Globus pallidus (tissue), 1 donor: ENCODE measurements at regions not wholly inside any gene's neighbourhood (a gene's known extent, or its start where the extent isn't known, plus 50 kb on each side); places are given as distances from the start of the nearest gene placed in this dataset.
"Not testable (repeated sequence)": the region's sequence is repeated elsewhere in the genome, so short reads cannot be mapped to it uniquely, and the experiment has no call there.

Source experiments
- DNase-seq: peaks from one replicate; pipeline ENCODE4 v3.0.0-alpha.2; 2015; ENCODE audit warnings: low spot score

DNA sequence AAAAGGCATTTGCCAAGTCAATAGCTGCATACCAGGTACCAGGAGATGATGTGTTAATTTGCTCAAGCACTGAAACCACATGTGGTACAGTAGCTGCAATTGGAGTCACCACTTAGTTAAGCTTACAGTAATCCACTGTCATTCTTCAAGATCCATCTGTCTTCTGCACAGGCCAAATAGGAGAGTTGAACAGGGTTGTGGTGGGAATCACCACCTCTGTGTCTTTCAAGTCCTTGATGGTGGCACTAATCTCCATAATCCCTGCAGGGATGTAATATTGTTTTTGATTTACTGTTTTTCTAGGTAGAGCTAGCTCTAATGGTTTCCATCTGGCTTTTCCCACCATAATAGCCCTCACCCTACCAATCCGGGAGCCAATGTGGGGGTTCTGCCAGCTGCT is 91.9 kb downstream of the FCRL5 start:
- DNase-seq: no peak

DNA sequence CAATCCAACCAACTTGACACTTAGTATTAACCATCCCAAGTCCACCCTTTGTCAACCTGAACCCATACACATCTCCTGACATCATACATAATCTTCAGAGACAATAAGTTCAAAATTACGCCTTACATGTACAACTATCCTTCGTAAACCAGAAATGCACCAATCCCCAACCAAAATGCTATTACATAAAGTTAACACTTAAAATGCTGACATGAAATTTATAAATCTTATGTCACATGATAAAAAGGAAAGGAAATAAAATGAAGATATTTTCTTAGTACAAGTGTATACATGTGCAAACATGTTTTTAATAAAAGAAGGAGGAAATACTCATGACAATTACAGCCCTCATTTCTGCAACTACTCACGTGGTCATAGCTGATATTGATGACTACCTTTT is 95.0 kb downstream of the FCRL5 start:
- no peak for DNase-seq

DNA sequence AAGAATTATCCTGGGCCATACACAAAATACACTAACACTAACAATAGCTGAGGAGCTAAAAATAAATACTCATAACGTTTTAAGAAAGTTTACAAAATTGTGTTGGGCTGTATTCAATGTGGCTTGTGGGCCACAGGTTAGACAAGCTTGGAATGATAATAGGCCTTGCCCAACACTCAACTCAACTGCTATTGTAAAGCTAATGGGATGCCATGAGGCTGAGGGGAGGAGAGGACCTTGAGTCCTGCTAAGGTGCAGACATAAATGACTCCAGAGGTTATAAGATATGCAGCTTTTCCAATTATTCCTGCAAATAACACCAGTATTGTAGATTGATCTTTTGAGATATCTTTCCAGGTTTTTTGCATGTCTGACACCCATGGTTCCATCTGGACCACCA is 97.0 kb downstream of the FCRL5 start:
- no peak for DNase-seq

DNA sequence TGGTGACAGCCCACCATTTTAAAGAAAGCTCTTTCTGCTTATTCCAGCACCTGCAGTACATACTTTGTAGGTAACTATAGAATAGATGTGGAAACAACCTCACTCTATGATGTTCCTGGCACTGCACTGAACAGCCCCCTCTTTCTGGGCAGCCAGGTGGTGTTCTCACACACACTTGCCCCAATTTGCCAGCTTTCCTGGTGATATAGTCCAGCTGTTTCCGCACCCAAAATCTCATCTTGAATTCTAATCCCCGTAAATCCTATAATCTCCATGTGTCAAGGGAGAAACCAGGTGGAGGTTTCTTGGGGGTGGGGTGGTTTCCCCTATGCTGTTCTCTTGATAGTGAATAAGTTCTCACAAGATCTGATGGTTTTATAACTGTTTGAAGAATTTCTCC is 102.2 kb downstream of the FCRL5 start:
- no peak for DNase-seq

DNA sequence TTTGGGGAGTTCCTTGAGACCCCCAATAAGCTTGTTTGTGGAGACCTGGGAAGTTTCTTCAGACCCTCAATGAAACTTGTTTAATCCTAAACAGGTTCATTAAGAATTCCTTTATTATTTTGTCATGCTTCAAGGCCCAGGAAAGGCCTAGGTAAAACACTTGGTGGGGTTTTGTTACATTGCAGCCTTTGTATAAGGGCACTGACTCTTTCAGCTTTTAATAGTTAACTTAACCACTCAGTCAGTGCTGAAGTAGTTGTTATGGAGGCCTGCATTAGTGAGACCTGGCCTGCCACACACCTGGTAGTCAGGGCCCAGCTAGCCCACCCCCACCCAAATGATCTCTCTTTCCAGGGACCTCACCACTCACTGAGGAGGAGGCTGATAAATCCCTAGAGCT is 103.7 kb downstream of the FCRL5 start:
- no peak for DNase-seq

DNA sequence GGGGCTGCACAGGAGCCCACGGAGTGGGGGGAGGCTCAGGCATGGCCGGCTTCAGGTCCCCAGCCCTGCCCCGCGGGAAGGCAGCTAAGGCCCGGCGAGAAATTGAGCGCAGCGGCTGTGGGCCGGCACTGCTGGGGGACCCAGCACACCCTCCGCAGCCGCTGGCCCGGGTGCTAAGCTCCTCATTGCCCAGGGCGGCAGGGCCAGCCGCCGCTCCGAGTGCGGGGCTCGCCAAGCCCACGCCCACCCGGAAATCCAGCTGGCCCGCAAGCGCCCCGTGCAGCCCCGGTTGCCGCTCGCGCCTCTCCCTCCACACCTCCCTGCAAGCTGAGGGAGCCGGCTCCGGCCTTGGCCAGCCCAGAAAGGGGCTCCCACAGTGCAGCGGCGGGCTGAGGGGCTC is 106.0 kb downstream of the FCRL5 start:
- not testable (repeated sequence) for DNase-seq

DNA sequence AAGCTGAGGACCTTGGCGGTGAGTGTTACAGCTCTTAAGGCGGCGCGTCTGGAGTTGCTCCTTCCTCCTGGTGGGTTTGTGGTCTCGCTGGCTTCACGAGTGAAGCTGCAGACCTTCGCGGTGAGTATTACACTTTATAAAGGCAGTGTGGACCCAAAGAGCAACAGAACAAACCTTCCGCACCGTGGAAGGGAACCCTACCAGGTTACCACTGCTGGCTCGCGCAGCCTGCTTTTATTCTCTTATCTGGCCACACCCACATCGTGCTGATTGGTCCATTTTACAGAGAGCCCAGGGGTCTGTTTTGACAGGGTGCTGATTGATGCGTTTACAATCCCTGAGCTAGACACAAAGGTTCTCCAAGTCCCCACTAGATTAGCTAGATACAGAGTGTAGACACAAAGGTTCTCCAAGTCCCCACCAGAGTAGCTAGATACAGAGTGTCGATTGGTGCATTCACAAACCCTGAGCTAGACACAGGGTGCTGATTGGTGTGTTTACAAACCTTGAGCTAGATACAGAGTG is 106.6 kb downstream of the FCRL5 start:
- DNase-seq: not testable (repeated sequence)

DNA sequence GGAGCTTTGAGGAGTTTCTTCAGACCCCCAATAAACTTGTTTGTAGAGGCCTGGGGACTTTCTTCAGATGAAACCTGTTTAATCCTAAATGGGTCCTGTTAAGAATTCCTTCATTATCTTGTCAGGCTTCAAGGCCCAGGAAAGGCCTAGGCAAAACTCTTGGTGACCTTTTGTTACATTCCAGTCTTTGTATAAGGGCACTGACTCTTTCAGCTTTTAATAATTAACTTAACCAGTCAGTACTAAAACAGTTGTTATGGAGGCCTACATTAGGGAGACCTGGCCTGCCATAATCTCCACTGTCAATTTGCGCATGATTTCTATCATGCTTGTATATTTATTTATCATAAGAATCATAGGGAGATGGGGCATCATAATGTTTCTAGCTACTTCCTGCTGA is 110.2 kb downstream of the FCRL5 start:
- DNase-seq: no peak

DNA sequence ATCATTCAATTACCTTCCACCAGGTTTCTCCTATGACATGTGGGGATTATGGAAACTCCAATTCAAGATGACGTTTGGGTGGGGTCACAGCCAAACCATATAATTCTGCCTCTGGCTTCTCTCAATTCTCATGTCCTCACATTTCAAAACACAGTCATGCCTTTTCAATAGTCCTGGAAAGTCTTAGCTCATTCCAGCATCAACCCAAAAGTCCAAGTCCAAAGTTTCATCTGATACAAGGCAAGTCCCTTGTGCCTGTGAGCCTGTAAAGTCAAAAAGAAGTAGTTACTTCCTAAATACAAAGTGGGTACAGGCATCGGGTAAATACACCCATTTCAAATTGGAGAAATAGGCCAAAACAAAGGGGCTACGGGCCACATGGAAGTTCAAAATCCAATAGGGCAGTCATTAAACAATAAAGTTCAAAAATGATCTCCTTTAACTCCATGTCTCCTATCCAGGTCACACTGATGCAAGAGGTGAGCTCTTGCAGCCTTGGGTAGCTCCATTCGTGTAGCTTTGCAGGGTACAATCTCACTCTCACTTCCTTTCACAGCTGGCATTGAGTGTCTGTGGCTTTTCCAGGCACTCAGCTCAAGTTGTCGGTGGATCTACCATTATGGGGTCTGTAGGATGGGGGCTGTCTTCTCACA is 112.9 kb downstream of the FCRL5 start:
- no peak for DNase-seq

DNA sequence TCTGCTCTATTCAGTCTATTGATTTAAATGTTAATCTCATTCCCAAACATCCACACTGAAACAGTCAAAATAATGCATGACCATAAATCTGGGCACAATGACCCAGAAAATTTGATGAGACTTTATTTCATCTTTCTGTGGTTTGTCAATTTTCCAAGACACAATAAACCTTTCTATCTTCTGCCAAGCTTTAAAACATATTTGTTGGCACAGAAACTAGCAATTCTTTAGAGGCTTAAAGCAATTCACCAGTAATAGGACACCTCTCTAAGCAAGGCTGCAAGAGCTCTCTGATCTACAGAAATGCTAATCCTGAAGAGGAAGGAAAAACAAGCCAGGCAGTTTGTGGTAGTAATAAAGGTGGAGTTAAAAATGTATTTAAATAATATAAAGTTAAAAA is 113.7 kb downstream of the FCRL5 start:
- no peak for DNase-seq

DNA sequence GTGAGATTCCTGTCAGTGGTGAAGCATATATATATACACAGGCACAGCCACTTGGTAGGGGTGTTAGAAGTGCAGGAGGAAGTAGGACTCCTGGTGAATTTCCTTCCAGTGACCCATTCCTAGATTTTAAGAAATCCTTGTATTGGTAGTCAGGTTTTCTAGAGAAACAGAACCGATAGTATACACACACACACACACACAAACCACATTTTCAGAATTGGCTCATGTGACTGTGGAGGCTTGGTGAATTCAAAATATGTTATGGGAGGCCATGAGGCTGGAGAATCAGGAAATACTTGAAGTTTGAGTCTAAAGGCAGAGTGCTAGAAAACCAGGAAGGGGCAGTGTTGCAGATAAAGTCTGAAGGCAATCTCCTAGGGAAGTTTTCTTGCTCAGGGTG is 114.2 kb downstream of the FCRL5 start:
- no peak for DNase-seq

DNA sequence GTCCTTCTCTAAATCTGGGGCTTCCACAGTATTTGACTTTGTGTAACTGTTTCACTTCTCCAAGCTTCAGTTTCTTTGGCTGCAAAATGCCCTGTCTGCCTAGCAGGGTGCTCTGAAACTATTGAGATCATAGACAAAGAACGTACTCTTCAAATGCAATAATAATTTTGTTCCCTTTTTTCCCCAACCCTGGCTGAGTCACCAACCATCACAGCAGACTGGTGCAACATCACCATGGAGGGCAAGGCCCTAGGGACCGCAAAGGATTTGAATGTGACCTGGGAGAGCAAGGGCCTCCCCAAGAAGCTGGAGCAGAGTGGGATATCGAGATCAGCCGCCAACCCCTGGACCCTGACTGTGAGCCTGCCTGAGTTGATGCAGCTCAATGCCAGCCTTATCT is 115.0 kb downstream of the FCRL5 start:
- DNase-seq: no peak

DNA sequence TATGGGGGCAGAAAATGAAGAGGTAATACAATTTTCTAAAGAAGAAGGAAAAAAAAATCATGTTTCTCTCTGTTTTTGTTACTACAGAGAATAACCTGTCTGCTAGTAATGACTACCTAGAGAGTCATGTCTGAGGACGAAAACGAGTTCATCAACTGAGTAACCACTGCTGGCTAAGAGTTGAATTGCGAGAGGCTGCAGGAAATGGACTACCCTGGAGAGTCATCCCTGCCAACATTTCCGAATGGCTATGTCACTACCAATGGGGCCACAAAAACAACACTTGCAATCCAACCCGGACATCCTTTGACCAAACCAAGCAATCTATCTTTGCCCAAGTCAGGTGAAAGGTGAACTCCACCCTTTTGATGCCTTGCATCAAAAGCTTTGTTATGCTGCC is 120.6 kb downstream of the FCRL5 start:
- DNase-seq: no peak

DNA sequence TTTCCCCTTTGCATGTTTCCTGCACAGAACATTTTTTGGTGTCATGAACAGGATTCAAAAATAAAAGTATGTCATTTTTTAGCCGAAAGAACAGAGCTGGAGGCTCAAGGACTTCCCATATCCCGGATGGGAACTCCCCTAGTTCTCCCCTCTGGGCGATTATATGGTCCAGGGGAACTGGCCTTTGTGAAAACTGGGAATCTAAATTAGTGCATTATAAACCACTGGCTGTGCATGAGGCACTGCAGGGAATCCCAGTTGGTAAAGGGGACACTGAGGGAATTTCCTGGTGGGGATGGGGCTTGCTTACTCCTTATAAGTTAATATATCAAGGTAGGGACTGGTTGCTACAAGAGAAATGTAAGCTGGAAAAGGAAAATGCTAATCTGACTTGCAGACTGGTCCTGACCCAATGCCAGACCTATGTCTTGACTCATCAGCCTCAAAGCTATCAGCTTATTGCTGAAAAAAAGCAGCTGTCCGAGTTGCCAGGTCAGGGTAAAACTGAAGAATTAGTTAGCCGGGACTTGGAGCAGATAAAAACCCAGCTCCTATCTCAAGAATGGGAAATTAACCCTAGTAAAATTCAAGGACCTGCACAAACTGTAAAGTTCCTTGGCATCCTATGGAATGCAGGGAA is 122.6 kb downstream of the FCRL5 start:
- no peak for DNase-seq

DNA sequence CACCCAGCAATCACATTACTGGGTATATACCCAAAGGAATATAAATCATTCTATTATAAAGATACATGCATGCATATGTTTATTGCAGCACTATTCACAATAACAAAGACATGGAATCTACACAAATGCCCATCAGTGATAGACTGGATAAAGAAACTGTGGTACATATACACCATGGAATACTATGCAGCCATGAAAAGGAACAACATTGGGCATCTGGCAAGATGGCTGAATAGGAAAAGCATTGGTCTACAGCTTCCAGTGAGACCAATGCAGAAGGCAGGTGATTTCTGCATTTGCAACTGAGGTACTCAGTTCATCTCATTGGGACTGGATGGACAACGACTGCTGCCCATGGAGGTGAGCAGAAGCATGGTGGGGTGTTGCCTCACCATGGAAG is 128.6 kb downstream of the FCRL5 start:
- DNase-seq: not testable (repeated sequence)

DNA sequence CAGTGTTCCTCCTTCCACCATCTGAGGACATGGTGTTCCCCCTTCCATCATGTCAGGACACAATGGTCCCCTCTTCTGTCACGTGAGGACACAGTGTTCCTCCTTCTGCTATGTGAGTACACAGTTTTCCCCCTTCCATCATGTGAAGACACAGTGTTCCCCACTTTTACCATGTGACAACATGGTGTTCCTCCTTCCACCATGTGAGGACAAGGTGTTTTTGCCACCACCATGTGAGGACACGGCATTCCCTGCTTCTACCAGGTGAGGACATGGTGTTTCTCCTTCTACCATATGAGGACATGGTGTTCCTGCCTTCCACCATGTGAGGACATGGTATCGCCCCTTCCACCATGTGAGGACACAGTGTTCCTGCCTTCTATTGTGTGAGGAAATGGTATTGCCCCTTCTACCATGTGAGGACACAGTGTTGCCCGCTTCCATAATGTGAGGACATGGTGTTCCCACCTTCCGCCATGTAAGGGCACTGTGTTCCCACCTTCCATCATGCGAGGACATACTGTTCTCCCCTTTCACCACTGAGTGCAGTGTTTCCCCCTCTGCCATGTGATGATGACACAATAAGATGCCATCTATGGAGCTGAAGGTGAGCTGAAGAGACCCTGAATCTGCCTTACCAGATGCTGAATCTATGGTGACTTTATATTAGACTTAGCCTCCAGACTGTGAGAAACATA is 132.3 kb downstream of the FCRL5 start:
- DNase-seq: no peak

DNA sequence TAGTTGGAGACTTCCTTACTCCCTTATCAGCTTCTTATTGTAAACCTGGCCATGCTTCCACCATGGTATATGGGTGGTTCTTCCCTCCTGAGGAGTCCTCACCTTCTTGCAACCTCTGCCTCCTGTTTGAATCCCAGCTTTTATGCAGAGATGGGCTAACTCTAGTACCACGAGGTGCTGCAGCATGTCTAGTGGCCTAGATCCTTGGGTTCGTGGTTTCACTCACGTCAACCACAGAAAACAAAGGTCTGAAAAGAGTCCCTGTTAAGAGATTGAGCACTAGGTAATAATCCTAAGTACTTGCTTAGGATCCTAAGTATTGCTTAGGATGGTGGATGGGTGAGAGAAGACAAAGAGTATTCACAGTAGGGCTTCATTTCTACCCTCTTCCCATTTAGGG is 133.7 kb downstream of the FCRL5 start:
- no peak for DNase-seq

DNA sequence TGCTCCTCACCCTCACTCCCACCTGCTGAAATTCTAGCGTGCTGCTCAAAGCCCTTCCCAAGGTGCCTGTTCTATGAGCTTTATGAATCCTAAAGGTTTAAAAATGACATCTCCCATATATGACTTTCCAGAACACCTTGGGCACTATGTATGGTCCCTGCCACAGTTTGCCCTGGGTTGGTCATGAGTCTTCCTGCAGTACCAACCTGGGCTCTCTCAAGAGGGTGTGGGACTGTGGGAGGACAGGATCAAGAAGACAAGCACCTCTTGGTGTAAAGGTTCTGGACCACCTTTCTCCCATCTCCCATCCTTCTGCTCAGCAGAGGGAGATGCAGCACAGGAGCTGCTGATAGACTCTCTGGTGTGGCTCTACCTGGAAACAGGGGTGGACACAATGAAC is 134.1 kb downstream of the FCRL5 start:
- no peak for DNase-seq

DNA sequence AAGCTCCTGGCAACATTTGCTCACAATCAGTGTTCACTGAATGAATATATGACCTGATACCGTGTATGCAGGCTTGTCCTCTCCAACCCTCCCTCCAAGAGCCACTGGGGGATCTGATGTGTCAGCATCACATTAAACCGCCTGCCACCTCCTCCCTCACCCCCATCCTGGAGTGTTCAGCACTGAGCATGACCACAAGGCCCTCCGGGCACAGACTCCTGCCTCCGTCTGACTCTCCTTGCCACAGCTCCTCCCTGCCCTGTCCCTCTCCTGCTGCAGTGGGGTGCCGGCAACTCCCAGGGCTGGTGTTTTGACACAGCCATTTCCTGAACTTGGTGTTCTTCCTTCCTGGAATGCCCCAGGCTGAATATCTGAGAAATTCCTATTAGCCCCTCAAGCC is 136.7 kb downstream of the FCRL5 start:
- no peak for DNase-seq

DNA sequence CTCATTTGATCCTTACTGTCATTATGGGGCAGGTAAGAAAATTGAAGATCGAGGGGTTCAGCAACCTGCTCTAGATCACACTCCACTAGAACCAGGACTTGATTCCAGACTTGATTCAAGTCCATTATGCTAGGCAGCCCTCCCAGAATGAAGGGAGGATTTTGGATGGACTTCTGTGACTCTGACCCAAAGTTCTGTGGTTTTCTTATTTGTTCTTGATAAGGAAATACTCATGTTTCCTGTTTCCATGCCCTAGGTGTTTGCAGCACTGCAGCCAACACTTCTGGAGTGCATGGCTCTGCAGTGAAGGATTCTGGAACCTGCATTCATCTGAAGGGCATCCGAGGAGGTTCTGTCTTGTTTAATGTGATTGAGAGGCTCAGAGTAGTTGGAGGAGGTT is 140.0 kb downstream of the FCRL5 start:
- no peak for DNase-seq

DNA sequence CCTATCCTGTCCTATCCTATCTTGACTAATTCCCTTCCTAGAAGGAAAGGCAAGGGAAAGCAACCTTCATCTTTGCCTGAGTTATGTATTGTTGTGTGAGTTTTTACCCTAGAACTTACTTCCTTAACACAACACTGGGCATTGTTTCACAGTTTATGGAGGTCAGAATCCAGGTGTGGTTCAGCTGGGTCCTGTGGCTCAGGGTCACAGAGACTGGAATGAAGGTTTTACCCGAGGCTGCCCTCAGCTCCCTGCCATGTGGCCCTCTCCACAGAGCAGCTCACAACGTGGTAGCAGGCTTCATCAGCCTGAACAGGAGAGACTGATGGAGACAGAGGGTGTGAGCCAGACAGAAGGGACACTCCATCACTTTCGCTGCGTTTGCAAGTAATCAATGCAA is 140.5 kb downstream of the FCRL5 start:
- no peak for DNase-seq

DNA sequence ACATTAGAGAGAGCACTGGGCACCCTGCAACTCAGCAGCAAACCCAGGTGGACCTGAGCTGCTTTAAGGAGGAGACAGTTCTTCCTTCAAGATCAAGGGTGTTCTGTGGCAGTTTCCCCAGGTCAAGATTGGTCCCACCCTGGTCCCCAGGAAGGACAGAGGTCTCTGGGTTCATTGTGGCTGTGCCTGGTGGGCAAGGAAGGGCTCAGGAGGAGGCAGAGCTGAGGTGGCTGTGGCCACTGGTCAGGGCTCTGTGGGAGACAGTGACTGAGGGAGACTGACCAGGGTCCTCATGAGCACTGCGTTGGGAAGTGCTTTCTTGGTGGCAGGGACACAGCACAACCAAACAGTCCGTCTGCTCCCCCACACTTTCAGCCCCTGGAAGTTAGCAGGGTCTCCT is 141.3 kb downstream of the FCRL5 start:
- no peak for DNase-seq

DNA sequence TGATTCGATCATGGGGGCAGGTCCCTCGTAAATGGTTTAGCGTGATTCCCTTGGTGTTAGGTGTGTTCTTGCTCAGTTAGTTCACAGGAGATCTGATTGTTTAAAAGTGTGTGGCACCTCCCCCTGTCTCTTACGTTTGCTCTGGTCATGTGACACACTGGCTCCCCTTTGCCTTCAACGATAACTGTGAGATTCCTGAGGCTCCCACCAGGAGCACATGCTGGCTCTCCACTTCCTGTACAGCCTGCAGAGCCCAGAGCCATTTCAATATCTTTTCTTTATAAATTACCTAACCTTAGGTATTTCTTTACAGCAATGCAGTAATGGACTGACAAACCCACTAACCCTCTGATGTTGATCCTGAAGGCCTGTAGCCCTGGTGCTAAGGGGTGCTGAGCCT is 141.9 kb downstream of the FCRL5 start:
- no peak for DNase-seq
